ENCODE measurements at regions not wholly inside any gene's neighbourhood (a gene's known extent, or its start where the extent isn't known, plus 50 kb on each side); places are given as distances from the start of the nearest gene placed in this dataset.

GRCh38 chr9:78958892-78959291, 612.9 kb upstream of the TLE4 start:
- POLR2A ChIA-PET, result no interaction called here
- Histone ChIP-seq H3K4me3 (no peak overlapping the region), H3K27ac (no peak overlapping the region), H3K9me3 (peaks cover 28% of the 10 kb centered on the region), H3K4me1 (peaks cover 9% of the 10 kb centered on the region; the same call in 1 of the 3 replicates), H3K4me2 (no peak overlapping the region)
- no peak for ATAC-seq
- 57% methylated on average over 2 of the region's 2 CpGs for WGBS (ENCODE audit: missing lambda C conversion rate)
- DNase-seq (ENCODE audit: low read depth in 1 of 2, low spot score in 1 of 2), result peak in 1 of 2 experiments; percentile 58
- CTCF ChIA-PET, result no interaction called here
- TF ChIP-seq E2F6 (IDR thresholded peaks at IDR 0.05; ENCODE audit: borderline replicate concordance, low read depth) (no peak), EHF (CRISPR knock-in tag; IDR thresholded peaks at IDR 0.05) (no peak), BHLHE40 (IDR thresholded peaks at IDR 0.05; ENCODE audit: low read depth, low read length) (no peak), RAD21 (conservative IDR thresholded peaks at IDR 0.05 in 1 of 2, IDR thresholded peaks at IDR 0.05 in 1 of 2) (peak in 1 of 2 experiments; percentile 17; a peak in 1 of 5 replicates), EP300 (IDR thresholded peaks at IDR 0.05) (no peak)
- FAIRE-seq, result no peak

- H3K9me3 ChIP-seq, result peaks cover 16% of the 10 kb centered on the region
- no peak overlapping the region for H3K27ac ChIP-seq
- WGBS (ENCODE audit: missing lambda C conversion rate), result 63% methylated on average over 2 of the region's 2 CpGs
- FAIRE-seq (no peak), ATAC-seq (no peak), DNase-seq (ENCODE audit: low read depth in 1 of 2, low spot score in 1 of 2) (no peak)
- peaks cover under 1% of the 10 kb centered on the region; the same call in 2 of the 3 replicates for H3K4me1 ChIP-seq
- ChIA-PET POLR2A (no interaction called here), CTCF (no interaction called here)
- no peak overlapping the region for H3K4me3 ChIP-seq
- no peak overlapping the region for H3K4me2 ChIP-seq
- no peak for TF ChIP-seq PHF8 (IDR thresholded peaks at IDR 0.05; ENCODE audit: borderline replicate concordance, low read depth)
- TF ChIP-seq NR3C1 (IDR thresholded peaks at IDR 0.05), result no peak
- no peak for TF ChIP-seq EHF (CRISPR knock-in tag; IDR thresholded peaks at IDR 0.05)
- no peak for TF ChIP-seq HOXA7 (CRISPR knock-in tag; IDR thresholded peaks at IDR 0.05)
- no peak for TF ChIP-seq HOXB5 (CRISPR knock-in tag; IDR thresholded peaks at IDR 0.05)
- TF ChIP-seq TFCP2L1 (CRISPR knock-in tag; IDR thresholded peaks at IDR 0.05), result no peak
- no peak for TF ChIP-seq ESRRA (IDR thresholded peaks at IDR 0.05; ENCODE audit: borderline replicate concordance, low read length)
- no peak for TF ChIP-seq ZC3H11A (IDR thresholded peaks at IDR 0.05)
Measured at GRCh38 chr9:78962156-78962555, 609.6 kb upstream of the TLE4 start.

GRCh38 chr9:78963911-78964310, 607.9 kb upstream of the TLE4 start:
- POLR2A ChIA-PET, result no interaction called here

More at GRCh38 chr9:78963911-78964310, 607.9 kb upstream of the TLE4 start:
- Histone ChIP-seq H3K27ac (peak overlapping the region in 1 of 2 experiments; percentile 42; a peak in 2 of 6 replicates), H3K4me1 (peaks cover 17% of the 10 kb centered on the region), H3K4me2 (no peak overlapping the region), H3K4me3 (no peak overlapping the region), H3K9me3 (peaks cover 9% of the 10 kb centered on the region)
- CTCF ChIA-PET, result no interaction called here
- ATAC-seq (no peak), DNase-seq (ENCODE audit: low read depth in 1 of 2, low spot score in 1 of 2) (no peak), FAIRE-seq (no peak)
- TF ChIP-seq KDM1A (IDR thresholded peaks at IDR 0.05; ENCODE audit: low read depth) (no peak), E2F6 (IDR thresholded peaks at IDR 0.05; ENCODE audit: borderline replicate concordance, low read depth) (no peak), MYC (IDR thresholded peaks at IDR 0.05; ENCODE audit: borderline replicate concordance, low read length) (no peak), PHF8 (IDR thresholded peaks at IDR 0.05; ENCODE audit: borderline replicate concordance, low read depth) (no peak), EP300 (IDR thresholded peaks at IDR 0.05) (no peak), CBX8 (IDR thresholded peaks at IDR 0.05) (no peak), ZFP36 (IDR thresholded peaks at IDR 0.05; ENCODE audit: borderline replicate concordance, partially characterized antibody) (no peak), USF2 (IDR thresholded peaks at IDR 0.05) (no peak), CBX2 (IDR thresholded peaks at IDR 0.05; ENCODE audit: borderline replicate concordance, low read depth) (no peak), SMC3 (IDR thresholded peaks at IDR 0.05) (no peak), REST (IDR thresholded peaks at IDR 0.05) (no peak)
